NCI-H345 treated with DMSO at 0.1 percent for 48 hours (cell line): ENCODE measurements at regions not wholly inside any gene's neighbourhood (a gene's known extent, or its start where the extent isn't known, plus 50 kb on each side); places are given as distances from the start of the nearest gene placed in this dataset.
"Not testable (repeated sequence)": the region's sequence is repeated elsewhere in the genome, so short reads cannot be mapped to it uniquely, and the experiment has no call there.

Source experiments
- DNase-seq: peaks from one replicate; lab custom pipeline; 2025; ENCODE audit not compliant: unreplicated experiment; lab: John Stamatoyannopoulos, UW

GRCh38 chr16:35564889-35565288 is 2105.5 kb downstream of the TP53TG3F start:
- no peak for DNase-seq

GRCh38 chr16:35565626-35566025 is 2106.2 kb downstream of the TP53TG3F start:
- no peak for DNase-seq

GRCh38 chr16:35569413-35569812 is 2110.0 kb downstream of the TP53TG3F start:
- DNase-seq: no peak

GRCh38 chr16:35570946-35571345 is 2111.5 kb downstream of the TP53TG3F start:
- no peak for DNase-seq

GRCh38 chr16:35572186-35572585 is 2112.8 kb downstream of the TP53TG3F start:
- DNase-seq: no peak

- no peak for DNase-seq
These were observed 2114.0 kb downstream of the TP53TG3F start for GRCh38 chr16:35573407-35573806.

- no peak for DNase-seq
These were observed 2114.6 kb downstream of the TP53TG3F start for GRCh38 chr16:35574011-35574410.

GRCh38 chr16:35574454-35575431 is 2115.3 kb downstream of the TP53TG3F start:
- no peak for DNase-seq

- DNase-seq: no peak
These were observed 2116.0 kb downstream of the TP53TG3F start for GRCh38 chr16:35575432-35575821.

- DNase-seq: no peak
These were observed 2126.0 kb downstream of the TP53TG3F start for GRCh38 chr16:35585411-35585810.

- DNase-seq: not testable (repeated sequence)
These were observed 2131.5 kb downstream of the TP53TG3F start for GRCh38 chr16:35590913-35591312.

- DNase-seq: no peak
These were observed 2137.1 kb downstream of the TP53TG3F start for GRCh38 chr16:35596467-35596866.

- no peak for DNase-seq
These were observed 2139.4 kb downstream of the TP53TG3F start for GRCh38 chr16:35598696-35599332.

GRCh38 chr16:35599429-35600160 is 2140.2 kb downstream of the TP53TG3F start:
- DNase-seq: no peak

- not testable (repeated sequence) for DNase-seq
These were observed 2140.7 kb downstream of the TP53TG3F start for GRCh38 chr16:35600161-35600555.

GRCh38 chr16:35602116-35602515 is 2142.7 kb downstream of the TP53TG3F start:
- no peak for DNase-seq

- not testable (repeated sequence) for DNase-seq
These were observed 2144.0 kb downstream of the TP53TG3F start for GRCh38 chr16:35603371-35603770.

- DNase-seq: no peak
These were observed 2146.5 kb downstream of the TP53TG3F start for GRCh38 chr16:35605921-35606320.

GRCh38 chr16:35614883-35615282 is 2155.5 kb downstream of the TP53TG3F start:
- not testable (repeated sequence) for DNase-seq

- not testable (repeated sequence) for DNase-seq
These were observed 2159.8 kb downstream of the TP53TG3F start for GRCh38 chr16:35619176-35619575.

GRCh38 chr16:35626041-35626440 is 2166.6 kb downstream of the TP53TG3F start:
- no peak for DNase-seq
